HG03139 (cell line): ENCODE measurements at regions not wholly inside any gene's neighbourhood (a gene's known extent, or its start where the extent isn't known, plus 50 kb on each side); places are given as distances from the start of the nearest gene placed in this dataset.
"Not testable (repeated sequence)": the region's sequence is repeated elsewhere in the genome, so short reads cannot be mapped to it uniquely, and the experiment has no call there.

ENCODE experiments used
- ATAC-seq: cut with Tn5 transposase; IDR thresholded peaks from one replicate; pipeline ENCODE4 v1.9.1; 2021; ENCODE audit not compliant: unreplicated experiment

DNA sequence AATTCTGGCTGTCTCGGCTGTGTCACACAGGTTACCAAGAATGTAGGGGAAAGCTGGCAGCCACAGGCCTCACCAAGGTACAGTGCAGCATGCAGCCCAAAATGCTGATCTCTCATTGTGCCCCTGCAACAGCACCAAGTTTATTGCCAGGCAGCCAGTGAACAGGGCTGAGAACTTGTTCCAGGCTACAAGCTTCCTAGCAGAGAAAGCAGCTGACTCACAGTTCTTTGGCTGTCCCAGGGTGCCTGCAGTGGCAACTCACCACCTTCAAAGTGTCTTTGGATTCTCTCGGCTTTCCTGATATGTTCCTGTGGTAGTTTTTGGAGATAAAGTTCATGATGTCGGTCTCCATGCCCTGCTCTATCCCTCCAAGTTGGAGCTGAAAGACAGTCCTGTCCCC lies 719.1 kb upstream of the ANO3 start:
- ATAC-seq: no peak

DNA sequence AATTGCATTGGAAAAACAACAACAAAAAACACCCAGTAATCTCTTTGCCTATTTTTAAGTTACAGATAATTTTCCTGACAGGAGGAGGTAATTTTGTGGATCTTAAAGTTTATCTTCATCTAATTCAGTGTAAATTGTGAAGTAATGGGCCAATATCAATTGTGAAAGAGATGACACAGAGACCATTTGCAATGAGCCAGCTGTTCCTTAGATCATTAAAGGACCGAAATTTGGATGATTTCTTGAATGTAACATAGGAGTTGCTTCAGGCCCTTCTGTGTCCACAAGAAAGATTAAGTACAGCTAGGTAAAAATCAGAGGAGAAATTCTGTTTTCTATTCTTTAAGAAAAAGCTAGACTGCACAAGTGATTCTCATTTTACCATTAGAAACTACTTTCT lies 718.5 kb upstream of the ANO3 start:
- no peak for ATAC-seq

DNA sequence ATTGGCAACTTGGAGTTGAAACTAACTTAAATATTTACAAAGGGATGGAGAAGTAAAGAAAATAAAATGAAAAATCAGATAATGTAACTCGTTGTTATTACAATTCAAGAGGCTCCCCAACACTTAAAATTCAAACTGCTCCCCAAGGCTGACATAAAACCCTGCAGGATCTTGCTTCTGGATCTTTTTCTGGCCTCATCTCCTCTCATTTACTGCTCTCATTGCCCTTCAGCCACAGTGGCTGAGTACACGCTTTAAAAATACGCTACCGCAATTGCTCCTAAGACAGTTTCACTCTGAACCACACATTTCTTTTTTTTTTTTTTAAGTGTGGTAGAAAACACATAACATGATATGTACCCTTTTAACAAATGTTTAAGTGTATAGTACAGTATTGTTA lies 718.1 kb upstream of the ANO3 start:
- no peak for ATAC-seq

DNA sequence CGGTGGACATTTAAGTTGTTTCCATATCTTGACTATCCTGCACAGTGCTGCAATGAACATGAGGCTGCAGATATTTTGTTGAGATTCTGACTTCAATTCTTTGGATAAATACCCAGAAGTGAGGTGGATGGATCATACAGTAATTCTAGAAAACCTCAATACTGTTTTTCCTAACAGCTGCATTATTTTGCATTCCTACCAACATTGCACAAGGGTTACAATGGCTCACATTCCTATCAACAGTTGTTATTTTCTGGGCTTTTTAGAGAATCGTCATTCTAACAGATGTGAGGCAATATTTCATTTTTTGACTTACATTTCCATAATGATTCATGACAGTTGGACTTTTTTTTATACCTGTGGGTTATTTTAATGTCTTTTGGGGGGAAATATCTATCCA lies 716.9 kb upstream of the ANO3 start:
- no peak for ATAC-seq

DNA sequence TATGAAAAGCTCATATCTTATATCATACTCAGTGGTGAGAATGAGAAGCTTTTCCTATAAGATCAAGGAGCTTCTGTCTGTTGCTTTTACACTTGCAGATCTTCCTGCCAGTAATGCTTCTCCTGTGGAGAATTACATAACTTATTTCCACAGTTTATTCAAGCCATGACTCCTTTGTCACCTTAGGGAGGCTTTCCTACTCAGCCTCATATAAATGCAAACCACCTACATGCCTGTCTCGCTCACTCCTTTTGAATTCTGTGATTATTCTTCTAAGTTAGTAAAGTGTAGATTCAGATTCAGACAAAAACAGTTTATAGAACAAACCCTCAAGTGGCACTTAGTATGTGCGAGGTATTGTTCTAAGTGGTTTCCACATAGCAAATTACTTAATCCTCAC lies 716.1 kb upstream of the ANO3 start:
- no peak for ATAC-seq

DNA sequence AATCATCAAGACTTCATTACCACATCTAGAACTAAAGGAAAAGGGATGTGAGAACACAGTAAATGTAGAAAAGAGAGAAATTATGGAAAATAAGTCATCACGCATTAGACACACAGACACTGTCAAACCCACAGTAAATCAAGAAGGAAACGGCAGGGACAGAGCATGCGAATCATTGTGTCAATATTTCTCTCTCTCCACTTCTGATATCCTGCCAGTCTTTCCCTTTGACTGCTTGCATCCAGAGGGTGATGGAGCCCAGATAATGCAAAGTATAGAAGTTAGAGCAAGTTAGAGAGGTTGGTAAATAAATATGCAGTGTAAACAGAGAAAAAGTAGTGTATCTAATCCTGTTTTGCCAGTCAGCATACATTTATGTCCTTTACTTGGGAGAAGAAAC lies 706.8 kb upstream of the ANO3 start:
- no peak for ATAC-seq

DNA sequence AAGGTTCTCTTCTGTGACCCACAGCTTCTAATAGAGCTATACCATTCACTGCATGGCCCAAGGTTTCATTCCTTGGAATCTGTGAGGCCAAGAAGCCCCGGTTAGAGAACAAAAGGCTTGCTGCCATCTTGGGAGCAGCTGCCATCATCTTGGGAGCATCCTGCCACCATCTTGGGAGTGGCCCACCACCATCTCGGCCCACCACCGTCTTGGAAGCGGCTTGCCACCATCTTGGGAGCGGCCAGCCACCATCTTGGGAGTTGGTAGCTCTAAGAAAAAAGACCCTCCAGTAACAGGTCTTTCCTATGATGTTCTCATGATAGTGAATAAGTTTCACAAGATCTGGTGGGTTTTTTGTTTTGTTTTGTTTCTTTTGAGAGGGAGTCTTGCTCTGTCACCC lies 703.9 kb upstream of the ANO3 start:
- no peak for ATAC-seq

DNA sequence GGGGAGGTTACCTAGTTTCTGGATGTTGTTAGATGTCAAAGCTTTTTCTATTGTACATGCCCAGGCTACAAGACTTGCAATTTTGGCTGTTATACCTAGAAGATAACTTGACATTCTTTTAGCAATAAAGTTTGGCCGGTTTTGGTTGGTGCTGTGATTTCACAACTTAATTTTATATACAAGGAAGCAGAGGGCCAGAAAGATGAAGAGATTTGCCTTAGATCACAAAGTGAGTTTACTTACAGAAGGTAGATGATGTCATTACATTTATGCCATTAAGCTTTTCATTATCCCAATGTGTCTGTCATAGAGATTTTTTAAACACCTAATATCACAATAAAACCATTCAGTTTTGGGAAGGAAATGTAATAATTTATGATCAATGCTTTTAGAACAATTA lies 698.7 kb upstream of the ANO3 start:
- no peak for ATAC-seq

DNA sequence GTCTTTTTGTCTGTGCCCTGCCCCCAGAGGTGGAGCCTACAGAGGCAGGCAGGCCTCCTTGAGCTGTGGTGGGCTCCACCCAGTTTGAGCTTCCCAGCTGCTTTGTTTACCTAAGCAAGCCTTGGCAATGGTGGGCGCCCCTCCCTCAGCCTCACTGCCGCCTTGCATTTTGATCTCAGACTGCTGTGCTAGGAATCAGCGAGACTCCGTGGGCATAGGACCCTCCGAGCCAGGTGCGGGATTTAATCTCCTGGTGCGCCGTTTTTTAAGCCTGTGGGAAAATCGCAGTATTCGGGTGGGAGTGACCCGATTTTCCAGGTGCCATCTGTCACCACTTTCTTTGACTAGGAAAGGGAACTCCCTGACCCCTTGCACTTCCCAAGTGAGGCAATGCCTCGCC lies 682.7 kb upstream of the ANO3 start:
- ATAC-seq: not testable (repeated sequence)

DNA sequence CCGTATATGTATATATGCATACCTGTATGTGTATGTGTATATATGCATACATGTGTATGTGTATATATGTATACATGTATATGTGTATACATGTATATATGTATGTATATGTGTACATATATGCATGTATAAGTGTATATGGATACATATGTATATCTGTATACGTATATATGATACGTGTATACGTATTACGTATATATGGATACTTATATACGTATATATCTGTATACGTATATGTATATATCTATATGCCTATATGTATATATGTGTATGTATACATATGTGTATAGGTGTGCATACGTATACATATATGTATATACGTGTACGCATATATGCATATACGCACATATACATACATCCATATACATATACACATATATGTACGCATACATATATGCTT lies 681.6 kb upstream of the ANO3 start:
- ATAC-seq: no peak

DNA sequence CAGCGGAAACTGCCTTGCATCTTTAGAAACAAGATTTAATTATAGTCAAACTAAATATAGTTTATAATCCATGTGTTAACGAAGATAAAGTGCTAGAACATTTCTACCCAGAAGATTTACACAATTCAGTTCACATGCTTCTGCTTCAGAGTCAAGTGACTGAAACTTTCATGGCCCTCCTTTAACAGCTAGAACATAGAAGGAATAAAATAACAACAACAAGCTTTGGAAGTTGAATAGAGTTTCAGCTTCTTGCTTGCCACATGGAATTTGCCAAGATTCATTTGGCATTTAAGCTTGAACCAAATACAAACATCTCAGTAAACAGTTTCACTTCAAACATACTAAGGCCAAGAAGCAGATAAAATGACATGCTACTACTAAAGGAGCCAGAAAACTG lies 676.3 kb upstream of the ANO3 start:
- ATAC-seq: no peak

DNA sequence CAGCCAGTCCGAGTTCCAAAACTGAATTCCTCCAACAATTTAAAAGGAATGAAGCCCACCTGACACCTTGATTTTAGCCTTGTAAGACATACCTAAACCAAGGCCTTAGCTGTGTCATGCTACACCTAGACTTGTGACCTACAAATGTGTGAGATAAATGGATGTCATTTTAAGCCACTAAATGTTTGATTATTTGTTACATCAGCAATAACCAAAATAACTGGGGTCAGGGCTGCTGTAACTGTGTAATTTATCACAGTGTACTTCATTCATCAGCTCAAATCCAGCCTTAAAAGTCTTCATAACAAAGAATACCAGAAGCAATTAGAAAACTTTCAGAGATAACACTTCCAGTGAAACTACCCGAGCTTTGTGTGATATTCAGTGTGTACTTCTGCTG lies 673.0 kb upstream of the ANO3 start:
- ATAC-seq: no peak

DNA sequence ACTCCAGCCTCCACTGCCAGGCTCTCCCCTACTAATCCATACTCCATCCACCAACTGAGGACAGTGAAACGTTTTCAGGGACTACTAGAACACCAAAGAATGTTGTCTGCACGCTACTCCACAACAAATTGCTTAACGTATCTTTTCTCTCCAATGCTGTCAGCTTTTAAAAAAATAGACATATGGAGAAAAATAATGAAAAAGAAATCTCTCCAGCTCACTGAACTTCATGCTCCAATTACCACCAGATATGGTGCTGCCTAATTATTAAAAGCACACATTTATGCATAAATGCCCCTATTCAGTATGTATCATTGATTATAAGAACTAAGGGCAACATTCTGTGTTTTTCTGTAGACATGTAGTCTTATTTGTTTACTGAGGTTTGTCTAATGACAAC lies 672.2 kb upstream of the ANO3 start:
- no peak for ATAC-seq

DNA sequence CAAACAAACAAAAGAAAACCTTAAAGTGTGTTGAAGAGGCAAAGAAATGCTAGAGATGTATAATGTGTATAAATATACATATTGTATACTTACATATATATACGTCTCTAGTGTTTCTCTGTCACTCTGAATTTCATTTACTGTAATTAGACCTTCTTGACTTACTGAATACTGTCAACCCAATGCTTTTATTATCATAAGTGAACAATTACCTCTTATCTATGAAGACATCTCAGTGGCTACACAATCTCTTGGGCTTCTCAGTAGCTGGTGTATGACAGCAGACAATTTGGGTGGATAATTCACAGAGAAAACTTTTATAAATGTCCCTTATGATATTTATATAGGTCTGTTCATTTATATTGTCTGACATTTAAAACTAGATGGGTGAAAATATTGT lies 664.1 kb upstream of the ANO3 start:
- ATAC-seq: no peak

DNA sequence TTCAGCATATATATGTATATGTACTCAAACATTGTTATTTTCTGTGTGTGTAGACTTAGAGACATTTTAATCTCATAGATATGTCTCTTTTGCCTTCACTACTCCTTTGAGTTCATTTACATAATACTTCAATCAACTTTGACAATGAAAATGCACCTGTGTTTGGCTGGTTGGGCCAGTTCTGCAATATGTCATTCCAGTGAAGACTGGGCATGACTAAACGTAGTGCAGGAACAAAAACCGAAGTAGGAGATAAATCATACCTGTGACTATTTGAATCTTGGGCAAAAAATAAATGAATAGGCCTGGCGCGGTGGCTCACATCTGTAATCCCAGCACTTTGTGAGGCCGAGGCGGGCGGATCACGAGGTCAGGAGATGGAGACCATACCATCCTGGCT lies 640.0 kb upstream of the ANO3 start:
- no peak for ATAC-seq

DNA sequence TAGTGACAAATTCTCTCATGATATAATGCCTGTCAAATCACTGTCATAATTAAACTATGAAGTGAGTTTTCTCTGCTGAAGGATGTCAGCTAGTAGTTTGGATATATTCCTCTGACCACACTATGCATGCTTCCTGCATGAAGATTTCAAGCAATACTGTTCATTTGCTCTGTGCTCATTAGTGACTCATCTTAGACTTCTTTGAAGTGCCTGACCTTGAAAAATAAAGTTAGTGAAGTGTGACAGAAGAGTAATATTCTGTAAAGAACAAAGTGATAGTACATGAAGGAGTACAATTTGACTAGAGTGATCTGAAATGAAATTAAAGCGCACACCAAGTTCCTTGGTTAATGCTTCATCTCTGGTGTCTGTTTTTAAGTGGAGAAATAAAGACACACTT lies 629.5 kb upstream of the ANO3 start:
- no peak for ATAC-seq

DNA sequence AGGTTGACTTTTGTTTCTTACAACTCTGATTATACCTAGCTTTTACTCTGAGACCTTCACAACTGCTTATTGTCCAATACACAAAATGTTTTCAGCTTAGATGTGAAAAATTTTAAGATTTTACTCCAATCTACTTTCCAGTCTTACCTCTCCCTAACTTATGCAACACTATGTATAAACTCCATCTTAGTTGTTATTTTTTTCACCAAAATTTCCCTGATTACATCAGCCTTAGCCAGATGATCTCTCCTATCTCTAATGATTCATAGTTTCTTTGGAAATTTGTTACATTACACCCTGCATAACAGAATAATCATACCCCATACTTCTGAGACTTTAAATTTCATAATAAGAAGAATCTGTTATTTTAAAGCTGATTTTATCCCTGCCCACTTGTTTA lies 621.0 kb upstream of the ANO3 start:
- no peak for ATAC-seq

DNA sequence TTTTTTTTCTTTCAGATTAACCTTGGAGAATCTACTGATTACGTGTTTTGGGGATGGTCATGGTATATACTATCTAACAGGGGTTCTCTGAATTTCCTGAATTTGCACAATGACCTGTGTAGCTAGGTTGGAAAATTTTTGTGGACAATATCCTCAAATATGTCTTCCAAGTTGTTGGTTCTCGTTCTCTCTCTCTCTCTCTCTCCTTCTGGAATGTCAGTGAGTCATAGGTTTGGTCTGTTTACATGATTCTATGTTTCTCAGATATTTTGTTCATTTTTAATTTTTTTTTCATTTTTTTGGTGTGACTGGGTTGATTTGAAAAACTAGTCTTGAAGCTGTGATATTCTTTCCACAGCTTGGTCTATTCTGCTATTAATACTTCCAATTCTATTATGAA lies 604.0 kb upstream of the ANO3 start:
- no peak for ATAC-seq

DNA sequence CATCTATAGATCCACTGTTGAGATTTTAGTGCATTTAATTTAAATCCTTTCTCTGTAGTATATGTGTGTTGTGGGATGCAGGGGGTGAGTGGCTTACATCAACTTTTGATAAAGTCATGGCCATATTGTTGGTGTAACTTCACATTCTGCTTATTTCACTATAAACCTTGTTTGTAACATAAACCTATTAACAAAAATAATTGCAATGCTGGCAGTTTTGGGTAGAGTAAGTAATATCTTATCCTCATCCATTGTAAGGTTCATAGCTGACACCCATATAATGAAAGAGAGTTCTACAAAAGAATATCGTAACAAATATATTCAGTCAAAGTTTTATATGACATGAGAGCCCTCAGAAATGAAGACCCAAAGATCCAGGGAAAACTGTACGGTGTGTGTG lies 601.7 kb upstream of the ANO3 start:
- no peak for ATAC-seq

DNA sequence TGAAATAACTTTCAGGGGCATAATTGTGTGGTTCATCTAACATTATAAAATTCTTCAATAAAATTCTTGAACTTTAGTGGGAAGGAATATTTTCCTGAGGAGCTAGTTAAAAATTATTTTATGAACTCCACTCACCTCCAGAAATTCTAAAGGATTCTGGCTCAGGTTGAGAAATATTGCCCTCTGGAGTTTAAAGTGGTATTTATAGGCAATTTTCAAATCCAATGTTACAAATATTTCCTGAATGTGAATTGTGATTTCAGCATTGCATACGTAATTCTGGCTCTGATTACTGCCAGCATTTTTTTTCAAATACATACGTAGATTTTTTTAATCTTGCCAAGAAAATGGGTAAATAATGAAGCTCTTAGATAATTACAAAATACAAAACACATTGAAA lies 598.2 kb upstream of the ANO3 start:
- no peak for ATAC-seq

DNA sequence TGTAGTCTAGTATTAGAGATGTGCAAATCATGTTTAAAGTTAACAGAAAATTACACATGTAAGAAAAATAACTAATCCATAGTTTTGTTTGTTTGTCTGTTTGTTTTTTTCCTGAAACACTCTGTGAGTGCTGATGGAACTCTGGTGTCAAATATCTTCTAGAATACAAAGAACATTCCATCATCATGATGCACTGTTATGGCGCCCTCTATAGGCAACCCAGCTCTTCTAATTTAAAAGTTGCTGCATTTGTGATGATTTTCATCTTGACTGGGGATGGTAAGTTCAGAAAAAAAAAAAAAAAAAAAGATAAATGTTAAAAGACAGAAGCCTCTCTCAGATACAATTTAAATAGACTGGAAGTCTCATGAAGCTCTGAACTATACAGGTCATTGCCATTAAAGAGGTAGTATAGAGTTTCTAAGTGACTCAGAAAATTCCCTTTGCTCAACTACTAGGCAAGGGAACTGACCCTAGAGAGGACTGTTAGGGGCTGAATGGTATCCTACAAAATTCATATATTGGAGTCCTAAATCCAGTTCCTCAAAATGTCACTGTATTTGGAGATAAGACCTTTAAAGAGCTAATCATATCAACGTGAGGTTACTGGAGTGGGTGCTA lies 597.2 kb upstream of the ANO3 start:
- no peak for ATAC-seq

DNA sequence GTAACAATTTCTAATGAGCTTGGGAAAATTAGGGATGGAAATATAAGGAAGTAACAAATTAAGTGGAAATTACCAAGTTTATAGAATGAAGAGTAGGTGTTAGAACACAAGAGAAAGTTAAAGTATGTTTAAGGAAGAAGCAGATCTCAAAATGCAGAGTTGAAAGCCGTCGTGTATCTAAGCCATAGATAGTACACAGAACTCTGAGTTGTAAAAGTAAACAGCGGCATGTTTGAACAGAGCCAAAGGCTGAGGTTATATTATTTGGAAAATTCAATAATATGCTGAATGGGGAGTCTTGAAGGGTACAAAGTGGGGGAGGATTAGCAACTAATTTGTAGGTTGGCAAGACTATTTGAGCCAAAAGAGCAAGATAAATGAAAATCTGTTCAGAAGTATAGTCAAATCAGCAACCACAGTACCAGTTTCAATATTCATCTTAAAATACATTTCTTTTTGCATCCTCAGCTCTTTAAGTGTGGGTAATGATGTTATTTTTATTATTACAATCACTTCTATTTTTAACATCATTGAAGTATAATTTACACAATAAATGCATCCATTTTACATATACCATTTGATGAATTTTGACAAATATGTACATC lies 594.8 kb upstream of the ANO3 start:
- no peak for ATAC-seq

DNA sequence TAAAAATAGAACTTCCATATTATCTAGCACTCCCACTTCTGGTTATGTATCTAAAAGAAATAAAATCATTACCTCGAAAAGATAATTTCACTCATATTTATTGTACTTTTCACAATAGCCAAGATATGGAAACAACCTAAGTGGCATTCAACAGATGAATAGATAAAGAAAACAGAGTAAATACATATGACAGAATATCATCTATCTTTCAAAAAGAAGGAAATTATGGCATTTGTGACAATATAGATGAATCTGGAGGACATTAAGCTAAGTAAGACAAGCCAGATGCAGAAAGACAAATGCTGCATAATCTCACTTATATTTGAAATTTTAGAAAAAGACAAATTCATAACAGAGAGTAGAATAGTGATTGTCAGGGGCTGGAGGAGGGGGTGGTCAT lies 590.0 kb upstream of the ANO3 start:
- ATAC-seq: no peak
